CD4-positive, alpha-beta T cell (primary cell): ENCODE measurements at regions not wholly inside any gene's neighbourhood (a gene's known extent, or its start where the extent isn't known, plus 50 kb on each side); places are given as distances from the start of the nearest gene placed in this dataset.

Source experiments
- ATAC-seq: fragments of 200-7000 bp; cut with Tn5 transposase; one replicate; pipeline ENCODE4 v1.10.0; 2022; ENCODE audit warnings: mild to moderate bottlenecking; ENCODE audit not compliant: poor library complexity
- CTCF ChIA-PET: fragments of 350-600 bp; sonication (Branson Sonifier 250); formaldehyde crosslinking; loops from one replicate; lab custom pipeline; 2021; ENCODE audit warnings: antibody characterized with exemption, inconsistent platforms; lab: Charles Lee
- POLR2A ChIA-PET: fragments of 350-600 bp; sonication (Branson Sonifier 250); formaldehyde crosslinking; loops from one replicate; lab custom pipeline; 2021; ENCODE audit warnings: antibody characterized with exemption, inconsistent platforms; lab: Charles Lee
- DNase-seq, 14 experiments: peaks; one replicate each; pipeline ENCODE4 v3.0.0-alpha.2; 2013 to 2020; ENCODE audit warnings: mixed read lengths in 2 of 14
- H3K27ac ChIP-seq, 2 donors: one replicate each; pipeline versions ENCODE4 v1.5.1 to v1.7.0; 2013; ENCODE audit warnings: low read length in 2 of 2, low read depth in 1 of 2, mild to moderate bottlenecking in 1 of 2
- H3K27me3 ChIP-seq, 2 experiments: 1 replicate in 1 of 2; 2 replicates in 1 of 2; pipeline versions ENCODE4 v1.6.1 to v1.7.0; 2013; ENCODE audit warnings: low read length in 2 of 2, control low read depth in 1 of 2, mild to moderate bottlenecking in 1 of 2, moderate library complexity in 1 of 2; ENCODE audit not compliant: insufficient read depth in 2 of 2, control insufficient read depth in 1 of 2
- H3K36me3 ChIP-seq: one replicate; pipeline ENCODE4 v1.6.1; 2013; ENCODE audit warnings: low read length, control low read depth; ENCODE audit not compliant: insufficient read depth
- H3K4me1 ChIP-seq: one replicate; pipeline ENCODE4 v1.6.1; 2013; ENCODE audit warnings: low read length, control low read depth; ENCODE audit not compliant: insufficient read depth
- H3K4me3 ChIP-seq: one replicate; pipeline ENCODE4 v1.5.1; 2013; ENCODE audit warnings: mild to moderate bottlenecking, low read length, moderate library complexity
- H3K9me3 ChIP-seq, 2 experiments: 1 replicate in 1 of 2; 2 replicates in 1 of 2; pipeline versions ENCODE4 v1.6.1 to v1.7.0; 2013; ENCODE audit warnings: low read length in 2 of 2, mild to moderate bottlenecking in 2 of 2, control low read depth in 1 of 2, moderate library complexity in 1 of 2; ENCODE audit not compliant: control insufficient read depth in 1 of 2, insufficient read depth in 1 of 2
- H3K27ac Mint-ChIP-seq: one replicate; pipeline ENCODE4 v1.8.0; 2020; ENCODE audit warnings: mixed read lengths
- H3K27me3 Mint-ChIP-seq: one replicate; pipeline ENCODE4 v1.8.0; 2021; ENCODE audit warnings: mixed read lengths
- H3K36me3 Mint-ChIP-seq: one replicate; pipeline ENCODE4 v1.8.0; 2021; ENCODE audit warnings: low read depth, mixed read lengths
- H3K4me1 Mint-ChIP-seq: one replicate; pipeline ENCODE4 v1.8.0; 2021; ENCODE audit warnings: low read depth, mixed read lengths
- H3K4me3 Mint-ChIP-seq: one replicate; pipeline ENCODE4 v1.8.0; 2020; ENCODE audit warnings: mild to moderate bottlenecking, mixed read lengths
- H3K9me3 Mint-ChIP-seq: one replicate; pipeline ENCODE4 v1.8.0; 2020; ENCODE audit warnings: mixed read lengths
- intact Hi-C, 2 experiments: fragments of 100-400 bp; cut with DNase I in 1 of 2; cut with micrococcal nuclease in 1 of 2; formaldehyde crosslinking; loops; one replicate each; pipeline versions ENCODE4 v1.15.1 to v1.9.0; 2023 to 2025; cut with DNase I, micrococcal nuclease
- TF ChIP-seq, protein P1 (sequence below): fragments of 200-600 bp; IDR thresholded peaks from one replicate; pipeline ENCODE4 v1.8.0; 2022; ENCODE audit warnings: antibody characterized with exemption, mild to moderate bottlenecking

DNA sequence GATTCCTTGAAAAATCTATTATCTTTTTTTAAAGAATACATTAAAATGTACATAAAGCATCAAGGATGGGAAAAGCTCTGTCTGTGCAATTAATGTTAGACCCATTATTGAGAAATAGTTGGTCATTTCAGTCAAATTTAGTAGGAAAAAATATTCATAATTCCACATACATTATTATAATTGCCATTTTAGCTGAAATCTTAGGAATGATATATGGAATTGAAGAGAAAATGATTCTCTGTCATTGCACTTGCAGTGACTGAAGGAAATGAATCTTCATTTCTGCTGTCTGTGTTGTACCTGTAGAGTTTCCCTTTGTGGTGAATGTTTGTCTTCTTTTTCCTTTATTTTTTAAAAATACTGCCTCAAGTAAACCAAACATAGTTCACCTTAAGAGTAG lies 473.9 kb downstream of the C3orf38 start:
- no peaks in the 10 kb centered on the region for H3K27me3 Mint-ChIP-seq

DNA sequence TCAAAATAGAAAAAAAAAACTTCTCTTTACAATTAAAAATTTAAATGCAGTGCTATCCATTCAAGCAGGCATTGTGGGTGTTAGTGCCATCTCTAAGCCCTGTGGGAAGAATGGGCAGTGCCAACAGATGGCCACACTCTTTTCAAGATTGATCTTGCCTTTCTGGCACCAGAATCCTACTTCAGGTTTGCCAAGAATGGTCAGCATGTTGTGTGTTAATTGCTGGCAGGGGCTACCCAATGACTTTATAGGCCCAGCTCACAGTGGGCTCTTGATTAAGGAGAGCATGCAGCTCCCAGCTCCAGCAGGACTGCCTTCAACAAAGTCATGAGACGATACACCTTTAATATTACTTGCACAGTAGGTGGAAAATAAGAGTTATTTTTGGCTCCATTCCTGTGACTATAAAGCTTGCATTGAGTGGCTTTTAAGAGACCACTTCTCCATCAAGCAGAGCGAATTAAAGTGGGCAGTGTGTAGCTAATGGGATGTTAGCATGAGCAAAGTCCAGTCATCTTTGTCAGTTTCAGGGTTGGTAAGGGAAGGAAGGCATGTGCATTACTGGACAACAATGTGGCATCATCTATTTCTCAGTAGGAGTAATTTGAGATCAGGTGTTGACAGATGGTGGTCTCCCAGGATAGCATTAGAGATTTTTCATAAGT lies 476.8 kb downstream of the C3orf38 start:
- H3K9me3 Mint-ChIP-seq: peaks cover 7% of the 10 kb centered on the region
- no peak overlapping the region for H3K27ac Mint-ChIP-seq
- no peak for DNase-seq
- H3K4me3 ChIP-seq: no peak overlapping the region
- no peaks in the 10 kb centered on the region for H3K36me3 Mint-ChIP-seq
- H3K4me1 Mint-ChIP-seq: no peaks in the 10 kb centered on the region
- H3K36me3 ChIP-seq: no peaks in the 10 kb centered on the region
- H3K9me3 ChIP-seq: peaks cover 0 to 3% of the 10 kb centered on the region in 2 experiments
- TF ChIP-seq, protein P1, sequence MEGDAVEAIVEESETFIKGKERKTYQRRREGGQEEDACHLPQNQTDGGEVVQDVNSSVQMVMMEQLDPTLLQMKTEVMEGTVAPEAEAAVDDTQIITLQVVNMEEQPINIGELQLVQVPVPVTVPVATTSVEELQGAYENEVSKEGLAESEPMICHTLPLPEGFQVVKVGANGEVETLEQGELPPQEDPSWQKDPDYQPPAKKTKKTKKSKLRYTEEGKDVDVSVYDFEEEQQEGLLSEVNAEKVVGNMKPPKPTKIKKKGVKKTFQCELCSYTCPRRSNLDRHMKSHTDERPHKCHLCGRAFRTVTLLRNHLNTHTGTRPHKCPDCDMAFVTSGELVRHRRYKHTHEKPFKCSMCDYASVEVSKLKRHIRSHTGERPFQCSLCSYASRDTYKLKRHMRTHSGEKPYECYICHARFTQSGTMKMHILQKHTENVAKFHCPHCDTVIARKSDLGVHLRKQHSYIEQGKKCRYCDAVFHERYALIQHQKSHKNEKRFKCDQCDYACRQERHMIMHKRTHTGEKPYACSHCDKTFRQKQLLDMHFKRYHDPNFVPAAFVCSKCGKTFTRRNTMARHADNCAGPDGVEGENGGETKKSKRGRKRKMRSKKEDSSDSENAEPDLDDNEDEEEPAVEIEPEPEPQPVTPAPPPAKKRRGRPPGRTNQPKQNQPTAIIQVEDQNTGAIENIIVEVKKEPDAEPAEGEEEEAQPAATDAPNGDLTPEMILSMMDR: no peak
- H3K27ac ChIP-seq: no peak overlapping the region
- POLR2A ChIA-PET: no interaction called here
- H3K27me3 Mint-ChIP-seq: no peaks in the 10 kb centered on the region
- CTCF ChIA-PET: no interaction called here
- no peaks in the 10 kb centered on the region for H3K4me1 ChIP-seq
- ATAC-seq: no peak
- H3K27me3 ChIP-seq: no peaks in the 10 kb centered on the region
- H3K4me3 Mint-ChIP-seq: no peak overlapping the region
- intact Hi-C loops: no loop called here

More for the DNA sequence above, 473.9 kb downstream of the C3orf38 start:
- Mint-ChIP-seq H3K36me3 (no peaks in the 10 kb centered on the region), H3K4me3 (no peak overlapping the region), H3K9me3 (peaks cover 7% of the 10 kb centered on the region), H3K4me1 (no peaks in the 10 kb centered on the region), H3K27ac (no peak overlapping the region)
- Histone ChIP-seq H3K4me3 (no peak overlapping the region), H3K4me1 (no peaks in the 10 kb centered on the region), H3K27ac (no peak overlapping the region), H3K27me3 (no peaks in the 10 kb centered on the region), H3K36me3 (no peaks in the 10 kb centered on the region), H3K9me3 (no peaks in the 10 kb centered on the region)
- ChIA-PET POLR2A (no interaction called here), CTCF (no interaction called here)
- intact Hi-C loops: no loop called here
- no peak for DNase-seq
- TF ChIP-seq, protein P1: no peak
- no peak for ATAC-seq

DNA sequence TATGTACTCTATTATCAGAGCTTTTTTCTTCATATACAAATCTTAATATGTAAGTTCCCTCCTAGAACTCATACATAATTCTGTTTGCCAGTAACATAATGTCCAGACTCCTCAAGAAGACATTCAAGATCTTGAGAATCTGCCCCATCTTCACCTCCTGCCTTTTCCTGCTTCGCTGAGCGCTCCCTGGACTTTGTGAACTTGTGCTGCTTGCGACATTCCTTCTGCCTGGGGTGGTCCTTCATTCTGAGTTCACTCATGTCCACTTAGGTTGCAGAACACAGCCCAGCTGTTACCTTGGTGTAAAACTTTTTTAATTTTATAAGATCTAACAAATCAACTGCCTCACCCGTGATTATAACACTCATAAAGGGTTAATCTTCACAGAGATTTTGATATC lies 478.5 kb upstream of the EPHA3 start:
- H3K36me3 Mint-ChIP-seq: no peaks in the 10 kb centered on the region
- no peaks in the 10 kb centered on the region for H3K4me1 ChIP-seq
- ChIA-PET POLR2A (no interaction called here), CTCF (no interaction called here)
- H3K36me3 ChIP-seq: no peaks in the 10 kb centered on the region
- H3K27ac Mint-ChIP-seq: no peak overlapping the region
- intact Hi-C loops: no loop called here
- H3K27me3 Mint-ChIP-seq: no peaks in the 10 kb centered on the region
- TF ChIP-seq, protein P1: no peak
- H3K27ac ChIP-seq: no peak overlapping the region
- no peak overlapping the region for H3K4me3 Mint-ChIP-seq
- H3K4me1 Mint-ChIP-seq: no peaks in the 10 kb centered on the region
- peaks cover 9% of the 10 kb centered on the region for H3K9me3 Mint-ChIP-seq
- H3K27me3 ChIP-seq: no peaks in the 10 kb centered on the region
- no peak for ATAC-seq
- no peak overlapping the region for H3K4me3 ChIP-seq
- peaks cover 0 to 3% of the 10 kb centered on the region in 2 experiments for H3K9me3 ChIP-seq
- DNase-seq: no peak
